ENCODE measurements at regions not wholly inside any gene's neighbourhood (a gene's known extent, or its start where the extent isn't known, plus 50 kb on each side); places are given as distances from the start of the nearest gene placed in this dataset.
"Not testable (repeated sequence)": the region's sequence is repeated elsewhere in the genome, so short reads cannot be mapped to it uniquely, and the experiment has no call there.

- DNase-seq: no peak
Observed at GRCh38 chr5:62825623-62826220, 247.1 kb downstream of the LRRC70 start.

- no peak for DNase-seq
Observed at GRCh38 chr5:62824936-62825335, 246.3 kb downstream of the LRRC70 start.

- DNase-seq: not testable (repeated sequence)
Observed at GRCh38 chr5:62817043-62817442, 238.4 kb downstream of the LRRC70 start.

DNA sequence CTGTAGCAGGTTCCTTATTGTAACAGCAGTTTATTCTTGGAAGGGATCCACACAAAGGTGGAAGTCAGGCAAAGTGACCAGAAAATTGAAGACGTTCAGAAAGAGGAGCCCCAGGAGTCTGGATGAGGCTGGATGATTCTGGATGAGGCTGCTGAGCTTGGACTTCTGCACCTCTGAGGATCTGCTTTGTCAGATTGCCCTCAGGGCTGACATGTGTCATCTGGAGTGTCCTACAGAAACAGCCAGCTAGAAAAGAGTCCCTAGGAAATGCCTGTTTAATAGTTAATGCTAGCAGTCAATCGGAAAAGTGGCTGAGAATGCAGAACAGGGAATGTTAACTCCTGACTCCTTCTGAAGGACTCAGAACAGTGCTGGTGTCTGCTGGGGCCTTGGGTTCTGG, 236.4 kb downstream of the LRRC70 start:
- no peak for DNase-seq

DNA sequence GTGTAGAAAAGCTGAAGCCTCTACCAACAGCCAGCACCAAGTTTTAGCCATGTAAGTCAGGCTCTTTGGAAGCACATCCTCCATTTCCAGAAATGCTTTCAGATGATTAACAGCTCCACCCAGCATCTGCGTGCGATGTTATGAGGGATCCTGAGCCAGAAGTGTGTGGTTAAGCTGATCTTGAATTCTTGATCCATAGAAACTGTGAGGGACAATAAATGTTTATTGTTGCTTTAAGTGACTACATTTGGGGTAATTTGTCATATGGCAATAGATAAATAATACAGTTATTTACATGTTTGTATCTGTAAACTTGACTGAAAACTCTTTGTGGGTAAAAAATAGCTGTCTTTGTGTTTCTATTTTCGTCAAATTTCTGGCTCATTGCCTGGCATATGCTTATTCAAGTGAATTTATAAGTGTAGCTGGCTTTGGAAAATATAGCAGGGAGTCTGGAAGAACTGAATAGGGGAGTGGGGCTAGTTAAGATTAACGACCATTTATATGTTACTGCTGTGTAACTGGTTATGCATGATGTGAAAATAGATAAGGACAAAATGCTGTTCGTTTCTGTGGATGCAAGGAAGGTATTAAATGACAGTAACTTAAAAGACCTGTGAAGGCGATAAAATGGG, 234.1 kb downstream of the LRRC70 start:
- DNase-seq: no peak

DNA sequence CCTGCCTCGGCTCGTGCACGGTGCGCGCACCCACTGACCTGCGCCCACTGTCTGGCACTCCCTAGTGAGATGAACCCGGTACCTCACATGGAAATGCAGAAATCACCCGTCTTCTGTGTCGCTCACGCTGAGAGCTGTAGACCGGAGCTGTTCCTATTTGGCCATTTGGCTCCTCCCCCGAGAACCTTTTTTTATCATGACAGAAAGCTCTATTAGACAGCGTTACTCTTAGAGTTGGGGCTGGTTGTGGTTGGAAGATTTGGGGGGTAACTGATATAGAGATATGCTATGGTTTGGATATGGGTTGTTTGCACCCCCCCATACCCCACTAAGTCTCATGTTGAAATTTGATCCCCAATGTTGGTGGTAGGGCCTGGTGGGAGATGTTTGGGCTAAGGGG, 226.2 kb downstream of the LRRC70 start:
- DNase-seq: not testable (repeated sequence)

GRCh38 chr5:62795926-62796325, 217.3 kb downstream of the LRRC70 start:
- no peak for DNase-seq

GRCh38 chr5:62794456-62794855, 215.8 kb downstream of the LRRC70 start:
- no peak for DNase-seq

- DNase-seq: no peak
Observed at GRCh38 chr5:62791059-62791458, 212.4 kb downstream of the LRRC70 start.

DNA sequence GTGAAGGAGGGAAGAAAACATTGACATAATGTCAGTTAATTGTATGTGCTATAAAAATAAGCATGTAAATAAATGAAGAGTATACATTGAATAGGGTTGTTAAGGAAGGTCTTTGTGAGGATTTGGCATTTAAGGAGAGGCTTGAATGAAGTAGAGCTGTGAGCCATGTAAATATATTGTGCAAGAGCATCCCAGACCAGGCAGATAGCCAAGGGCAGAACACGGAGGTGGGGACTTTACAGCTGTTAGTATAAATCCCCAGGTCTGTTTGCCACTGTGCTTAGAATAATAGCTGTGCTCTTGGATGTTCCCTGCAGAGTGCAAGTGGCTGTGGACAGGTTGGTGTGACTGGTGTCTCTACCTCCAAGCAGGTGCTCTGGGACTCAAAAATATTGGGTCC, 211.7 kb downstream of the LRRC70 start:
- no peak for DNase-seq

- no peak for DNase-seq
Observed at GRCh38 chr5:62786099-62786498, 207.5 kb downstream of the LRRC70 start.

DNA sequence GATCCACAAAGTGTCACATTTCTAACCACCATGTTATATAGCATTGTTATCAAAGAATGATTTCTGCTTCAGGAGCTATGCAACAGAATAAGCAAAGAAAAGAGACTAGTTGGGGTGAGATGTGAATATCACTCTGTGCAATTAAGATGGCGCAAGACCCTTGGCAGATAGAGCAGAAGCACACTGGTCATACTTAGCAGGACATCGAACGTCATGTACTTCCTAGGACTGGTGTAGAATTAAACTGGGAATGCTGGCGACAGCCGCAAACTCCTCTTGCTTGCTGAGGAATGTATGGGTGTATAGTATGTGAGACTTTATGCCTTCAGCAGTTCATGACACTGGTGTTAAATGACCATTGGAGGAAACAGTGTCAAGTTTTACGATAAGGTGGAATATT, 207.0 kb downstream of the LRRC70 start:
- DNase-seq: no peak

GRCh38 chr5:62783374-62784057, 204.9 kb downstream of the LRRC70 start:
- DNase-seq: no peak

DNA sequence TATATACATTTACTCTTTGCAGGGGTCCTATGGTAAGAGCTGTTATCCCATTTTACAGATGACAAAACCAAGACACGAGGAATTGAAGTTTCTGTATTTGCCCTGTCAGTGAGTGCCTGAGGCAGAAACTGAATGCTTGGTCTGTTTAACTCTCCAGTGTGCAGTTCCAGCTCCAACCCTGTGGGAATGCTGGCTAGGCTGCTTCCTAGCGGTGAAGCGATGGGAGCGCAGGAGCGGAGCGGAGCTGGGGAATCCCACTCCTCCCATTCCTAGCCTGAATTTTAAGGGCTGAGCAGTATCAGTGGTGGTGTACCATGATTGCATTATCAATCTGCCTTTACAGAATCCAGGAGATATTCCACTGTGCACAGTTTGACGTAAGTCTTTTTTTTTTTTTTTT, 202.3 kb downstream of the LRRC70 start:
- no peak for DNase-seq

GRCh38 chr5:62780230-62780629, 201.6 kb downstream of the LRRC70 start:
- no peak for DNase-seq

- DNase-seq: peak; percentile 61
Observed at GRCh38 chr5:62779010-62779422, 200.4 kb downstream of the LRRC70 start.

DNA sequence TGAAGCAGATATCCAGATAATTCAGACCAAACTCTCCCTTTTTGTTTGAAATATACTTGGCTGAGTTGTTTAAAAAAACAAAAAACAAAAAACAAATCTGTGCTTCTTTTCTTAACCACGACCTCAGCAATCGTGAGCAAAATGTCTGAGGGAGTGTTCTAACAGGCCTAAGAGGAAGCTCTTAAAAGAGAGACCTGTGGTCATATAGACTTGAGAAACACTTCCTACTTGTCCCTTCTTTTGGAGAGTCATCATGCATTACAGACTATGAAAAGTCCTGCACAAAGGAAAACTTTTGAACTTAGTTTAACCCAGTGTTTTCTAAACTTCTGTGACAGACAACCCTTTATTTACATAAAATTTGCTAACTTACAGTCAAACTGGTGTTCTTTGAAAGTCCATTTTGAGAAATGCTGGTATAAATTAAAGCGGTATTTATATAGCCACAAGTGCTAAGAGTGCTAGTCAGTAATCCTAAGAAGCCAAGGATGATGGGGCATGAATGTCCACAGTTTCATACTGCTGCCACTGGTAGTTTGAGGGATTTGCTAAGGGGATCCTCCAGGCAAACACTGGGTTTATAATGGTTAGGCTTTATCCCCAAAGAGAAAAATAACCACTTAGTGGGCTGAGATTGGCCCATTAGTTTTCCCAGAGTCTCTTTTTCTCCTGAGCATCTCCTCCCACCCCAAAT, 199.8 kb downstream of the LRRC70 start:
- no peak for DNase-seq

- not testable (repeated sequence) for DNase-seq
Observed at GRCh38 chr5:62777081-62777480, 198.5 kb downstream of the LRRC70 start.

GRCh38 chr5:62776592-62776991, 198.0 kb downstream of the LRRC70 start:
- DNase-seq: not testable (repeated sequence)

GRCh38 chr5:62773460-62773859, 194.8 kb downstream of the LRRC70 start:
- DNase-seq: no peak

DNA sequence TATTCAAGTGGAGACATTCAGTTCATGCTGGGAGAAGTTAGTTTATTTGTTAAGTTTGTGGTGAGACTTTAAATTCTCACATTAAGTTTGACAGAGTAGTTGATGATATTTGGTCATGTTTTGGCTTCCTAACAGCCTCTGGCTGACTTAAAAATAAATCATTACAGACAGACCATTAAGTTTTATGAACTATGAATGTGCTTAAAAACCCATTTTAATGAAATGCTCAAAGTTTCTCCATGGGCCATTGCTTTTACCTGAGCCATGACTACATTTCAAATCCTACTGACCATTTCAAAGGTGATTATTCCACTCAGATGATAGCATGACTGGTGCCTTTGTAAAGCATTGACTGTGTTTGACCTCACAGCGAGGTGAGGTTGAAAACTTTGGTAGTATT, 192.7 kb downstream of the LRRC70 start:
- no peak for DNase-seq

DNA sequence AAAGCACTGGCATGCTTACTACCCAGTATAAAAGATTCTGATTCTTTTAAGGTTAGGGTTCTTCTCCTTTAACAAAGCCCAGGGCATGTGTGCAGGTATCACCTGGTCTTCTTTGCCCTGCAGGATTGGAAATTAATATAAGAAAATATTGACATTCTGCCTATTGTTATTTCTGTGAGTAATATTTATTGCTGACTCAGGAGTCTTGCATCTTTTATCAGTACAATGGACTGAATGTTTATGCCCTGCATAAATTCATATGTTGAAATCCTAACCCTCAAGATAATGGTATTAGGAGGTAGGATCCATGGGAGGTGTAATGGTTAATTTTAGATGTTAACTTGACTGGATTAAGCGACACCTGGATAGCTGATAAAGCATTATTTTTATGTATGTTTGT, 189.0 kb downstream of the LRRC70 start:
- no peak for DNase-seq

DNA sequence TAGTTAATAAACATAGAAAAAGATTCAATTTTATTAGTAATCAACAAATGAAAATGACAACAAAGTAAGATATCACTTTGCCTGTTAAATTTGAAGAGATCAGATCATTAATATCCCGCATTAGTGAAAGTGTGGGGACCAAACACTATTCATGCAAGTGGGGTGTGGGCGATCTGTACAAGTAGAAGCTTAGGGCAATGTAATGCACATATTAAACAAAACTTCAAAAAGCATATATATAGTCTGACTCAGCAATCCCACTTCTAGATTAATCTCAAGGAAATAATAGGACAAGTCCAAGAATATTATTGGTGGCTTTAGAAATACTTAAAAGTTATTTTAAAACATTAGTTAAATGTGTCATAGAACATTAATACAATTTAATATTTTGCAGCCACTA, 188.5 kb downstream of the LRRC70 start:
- no peak for DNase-seq

DNA sequence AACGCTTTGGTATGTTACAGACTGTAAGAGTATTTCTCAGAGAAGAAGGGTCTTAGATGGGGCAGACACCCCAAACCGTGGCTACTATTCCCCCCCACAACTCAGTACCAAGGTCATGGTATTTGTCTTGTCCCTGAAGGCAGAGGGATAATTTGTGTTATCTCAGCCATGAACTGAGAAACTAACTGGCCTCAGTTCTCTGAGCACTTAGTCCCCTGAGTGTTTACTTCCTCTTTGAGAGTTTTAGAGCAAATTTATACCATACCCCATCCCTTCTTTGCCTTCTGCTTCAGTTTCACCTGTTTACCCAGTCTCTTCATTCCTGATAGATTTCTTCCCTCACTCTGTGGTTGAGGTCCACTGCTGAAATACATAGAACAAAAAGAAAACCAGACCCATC, 183.9 kb downstream of the LRRC70 start:
- DNase-seq: no peak
